Fibroblast of skin of scalp (primary cell): ENCODE measurements at regions not wholly inside any gene's neighbourhood (a gene's known extent, or its start where the extent isn't known, plus 50 kb on each side); places are given as distances from the start of the nearest gene placed in this dataset.
"Not testable (repeated sequence)": the region's sequence is repeated elsewhere in the genome, so short reads cannot be mapped to it uniquely, and the experiment has no call there.

Experiments used
- DNase-seq: peaks from one replicate; pipeline ENCODE4 v3.0.0-alpha.2; 2013

DNA sequence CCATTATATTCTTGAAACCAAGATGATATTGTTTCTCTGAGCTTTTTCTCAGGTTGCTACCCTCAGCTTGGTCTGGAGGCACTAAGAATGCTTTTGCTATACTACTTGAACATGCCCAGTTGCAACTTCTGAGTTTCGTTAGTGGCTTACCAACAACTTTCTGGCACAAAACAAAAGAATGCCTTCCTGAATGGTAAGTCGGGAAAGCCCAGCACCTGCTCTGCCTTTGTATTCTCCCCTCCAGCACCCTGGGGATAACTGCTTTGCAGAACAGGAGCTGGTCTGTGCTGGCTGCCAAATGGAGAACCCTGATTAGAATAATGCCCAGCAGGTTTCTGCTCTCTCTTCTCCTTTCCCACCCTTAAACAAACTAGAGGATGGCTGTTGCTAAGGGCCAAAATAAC is 149.3 kb downstream of the TGFB2 start:
- DNase-seq, result no peak

DNA sequence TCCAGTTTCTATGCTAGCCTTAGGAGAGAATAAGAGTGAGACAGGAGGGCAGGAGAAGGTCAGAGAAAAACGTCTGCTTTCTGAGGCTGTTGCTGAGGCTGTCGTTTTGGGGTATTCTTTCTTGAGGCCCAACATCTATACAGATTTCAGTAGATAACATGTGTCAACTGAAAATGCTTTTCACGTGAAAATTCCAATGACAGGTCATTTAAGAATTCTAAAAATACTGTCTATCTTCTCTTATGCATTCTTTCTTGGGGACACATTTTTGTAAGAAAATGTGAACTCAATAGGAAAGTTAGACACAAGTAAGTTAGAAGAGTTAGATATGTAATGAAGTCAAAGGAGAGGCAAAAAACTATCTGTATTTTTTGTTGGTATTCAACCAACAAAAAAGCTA is 150.8 kb downstream of the TGFB2 start:
- peak; percentile 62 for DNase-seq

DNA sequence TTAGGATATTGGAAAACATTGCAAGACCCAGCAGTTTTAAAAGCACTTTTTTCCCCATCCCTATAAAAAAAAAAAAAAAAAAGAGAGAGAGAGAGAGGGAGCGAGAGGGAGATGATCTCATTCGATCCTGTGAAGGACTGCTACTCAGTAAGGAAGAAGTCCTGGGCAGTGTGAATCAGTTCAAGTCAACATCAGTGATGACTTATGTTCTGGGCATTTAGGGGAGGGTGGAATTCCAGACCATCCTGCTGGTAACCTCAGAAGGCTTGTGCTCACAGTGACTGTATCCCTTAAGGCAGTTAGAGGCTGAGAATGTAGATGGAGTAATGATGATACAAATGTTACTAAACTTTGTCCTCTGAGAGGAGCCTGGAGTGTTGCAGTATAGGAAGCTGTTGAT is 151.4 kb downstream of the TGFB2 start:
- peak; percentile 100 for DNase-seq

DNA sequence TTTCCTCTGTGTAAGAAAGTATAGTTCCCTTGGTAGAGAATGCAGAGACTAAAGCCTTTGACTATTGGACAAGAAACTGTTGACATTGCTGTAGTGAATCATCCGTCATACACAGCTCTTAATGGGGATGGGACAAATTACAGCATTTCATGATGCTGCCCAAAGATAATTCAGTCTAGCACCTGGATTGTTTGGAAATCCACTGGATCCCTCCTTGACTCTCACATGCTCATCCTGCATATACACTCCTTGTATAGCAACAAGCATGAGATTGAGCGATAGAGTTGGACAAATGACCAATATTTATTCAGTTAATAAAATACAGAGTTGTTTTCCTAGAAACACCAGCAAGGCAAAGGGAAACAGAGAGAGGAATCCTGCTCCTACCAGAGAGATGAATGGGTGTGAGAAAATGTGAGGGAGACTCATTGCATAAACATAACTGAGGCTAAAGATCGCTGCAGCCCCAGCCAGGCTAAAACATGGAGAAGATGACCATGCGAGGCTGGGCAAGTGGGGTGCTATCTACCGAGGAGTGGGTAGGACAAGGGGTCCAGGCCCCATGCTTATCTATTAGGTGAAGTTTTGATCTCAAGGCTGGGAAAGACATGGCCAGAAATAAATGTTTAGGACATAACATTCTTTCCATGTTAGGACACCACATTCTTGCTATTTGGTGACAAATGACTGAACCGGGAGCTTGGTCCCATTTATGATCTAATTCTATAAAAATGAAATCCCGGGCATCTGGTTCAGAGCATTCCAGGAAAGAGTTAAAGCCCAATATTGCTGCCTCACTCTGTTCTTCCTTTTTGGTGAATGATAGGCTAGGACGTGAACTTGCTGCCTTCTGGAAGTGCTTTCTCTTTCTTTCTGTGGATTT is 153.2 kb downstream of the TGFB2 start:
- DNase-seq, result peak; percentile 92

DNA sequence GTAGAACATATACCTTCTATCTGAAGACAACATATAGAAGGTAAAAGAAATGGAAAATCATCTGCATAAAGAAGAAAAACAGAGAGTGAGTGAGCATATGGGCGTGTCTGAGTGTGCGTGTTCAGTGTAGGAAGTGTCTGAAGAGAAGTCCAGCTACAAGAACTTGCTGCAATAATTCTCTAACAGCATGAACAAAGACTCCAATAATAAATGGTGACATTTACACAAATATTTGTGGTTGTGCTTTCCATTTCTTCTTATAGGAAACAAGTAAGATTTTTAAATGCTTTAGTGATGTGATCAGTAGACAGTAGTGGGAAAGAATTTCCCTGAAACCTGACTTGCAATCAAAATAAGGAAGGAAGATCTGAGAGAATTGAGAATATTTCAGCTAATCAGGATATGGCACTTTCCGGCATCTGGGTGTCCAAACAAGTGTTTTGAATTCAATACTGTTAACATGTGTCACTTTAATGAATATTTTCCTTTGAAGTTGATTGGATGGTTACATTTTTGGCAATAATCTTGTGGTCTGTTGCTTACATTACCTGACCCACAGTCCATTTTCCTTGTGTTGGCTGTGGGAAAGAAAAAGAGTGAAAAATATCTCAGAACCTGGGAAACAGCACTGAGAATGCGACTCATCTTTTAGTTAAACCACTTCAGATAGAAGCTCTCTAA is 154.0 kb downstream of the TGFB2 start:
- DNase-seq, result peak; percentile 97

DNA sequence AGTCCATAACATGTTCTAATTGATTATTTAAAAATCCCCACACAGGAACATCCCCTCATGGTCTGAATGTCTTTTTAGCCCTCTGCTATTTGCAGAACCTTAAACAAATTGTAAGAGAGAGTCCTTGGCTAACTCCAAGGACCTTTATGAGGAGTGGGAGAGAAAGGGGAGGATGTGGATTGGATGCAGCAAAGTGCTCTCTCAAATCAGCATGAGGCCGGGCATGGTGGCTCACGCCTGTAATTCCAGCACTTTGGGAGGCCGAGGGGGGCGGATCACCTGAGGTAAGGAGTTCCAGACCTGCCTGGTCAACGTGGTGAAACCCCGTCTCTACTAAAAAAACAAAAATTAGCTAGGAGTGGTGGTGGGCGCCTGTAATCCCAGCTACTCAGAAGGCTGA is 154.8 kb downstream of the TGFB2 start:
- DNase-seq, result no peak

DNA sequence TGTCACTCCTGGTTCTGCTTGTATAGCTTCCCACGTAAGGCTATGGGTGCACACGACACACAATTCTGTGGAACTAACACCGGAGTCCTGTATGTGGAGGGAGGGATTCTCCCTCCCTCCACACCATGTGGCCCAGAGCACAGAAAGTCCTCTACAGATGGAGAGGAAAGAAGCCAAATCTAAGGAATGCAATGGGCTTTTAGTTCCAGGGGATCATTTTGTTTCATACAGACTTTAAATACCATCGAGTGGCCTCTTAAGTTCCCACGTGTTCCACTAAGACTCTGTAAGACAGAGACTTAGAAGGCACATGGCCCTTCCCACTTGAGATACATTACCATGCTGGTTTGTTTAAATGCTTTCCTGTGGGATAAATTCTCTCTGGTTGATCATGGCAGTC is 156.0 kb downstream of the TGFB2 start:
- peak; percentile 49 for DNase-seq

DNA sequence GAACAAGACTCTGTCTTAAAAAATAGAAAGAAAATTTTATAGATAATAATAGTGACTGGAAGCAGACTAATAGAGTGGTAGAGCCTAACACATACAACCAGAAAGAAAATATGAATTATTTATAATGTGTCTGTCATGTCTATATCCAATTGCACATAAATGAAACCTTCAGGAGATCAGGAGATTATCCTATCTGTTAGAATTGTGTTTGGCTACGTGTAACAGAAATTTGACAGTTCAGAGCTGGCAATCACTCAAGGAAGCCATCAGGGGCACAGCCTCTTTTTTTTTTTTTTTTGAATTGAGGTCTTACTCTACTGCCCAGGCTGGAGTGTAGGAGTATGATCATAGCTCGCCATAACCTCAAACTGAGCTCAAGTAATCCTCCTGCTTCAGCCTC is 157.2 kb downstream of the TGFB2 start:
- DNase-seq, result no peak

DNA sequence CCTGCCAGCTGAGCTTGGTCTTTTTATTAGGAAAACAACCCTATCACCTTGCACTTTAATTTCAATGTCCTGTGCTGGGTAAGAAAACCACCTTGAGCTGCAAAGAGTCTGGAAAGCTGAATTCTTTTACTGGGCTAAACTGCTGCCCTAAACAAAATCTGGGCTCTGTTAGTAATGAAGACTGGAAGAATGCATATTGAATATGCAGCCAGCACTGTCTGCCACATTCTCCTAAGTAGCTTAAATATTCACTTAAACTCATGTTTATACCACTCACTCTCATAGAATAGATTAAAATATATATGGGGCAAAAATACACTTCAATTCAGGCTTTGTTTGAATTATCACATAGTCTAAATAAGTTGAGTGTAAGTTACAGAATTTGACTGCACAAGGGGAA is 158.0 kb downstream of the TGFB2 start:
- DNase-seq, result no peak

DNA sequence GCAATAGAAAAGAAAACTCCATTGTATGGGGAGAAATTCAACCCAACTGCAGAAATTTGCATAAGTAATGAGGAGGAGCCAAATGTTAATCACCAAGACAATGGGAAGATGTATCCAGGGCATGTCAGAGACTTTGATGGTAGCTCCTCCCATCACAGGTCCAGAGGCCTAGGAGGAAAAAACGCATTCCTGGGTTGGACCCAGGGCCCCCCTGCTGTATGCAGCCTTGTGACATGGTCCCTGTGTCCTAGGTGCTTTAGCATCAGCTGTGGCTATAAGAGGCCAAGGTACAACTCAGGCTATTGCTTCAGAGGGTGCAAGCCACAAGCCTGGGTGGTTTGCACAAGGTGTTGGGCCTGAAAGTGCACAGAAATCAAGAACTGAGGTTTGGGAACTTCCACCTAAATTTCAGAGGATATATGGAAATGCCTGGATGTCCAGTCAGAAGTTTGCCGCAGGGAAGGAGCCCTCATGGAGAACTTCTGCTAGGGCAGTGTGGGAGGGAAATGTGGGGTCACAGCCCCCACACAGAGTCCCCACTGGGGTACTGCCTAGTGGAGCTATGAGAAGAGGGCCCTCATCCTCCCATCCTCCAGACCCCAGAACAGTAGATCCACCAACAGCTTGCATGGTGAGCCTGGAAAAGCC is 162.3 kb downstream of the TGFB2 start:
- no peak for DNase-seq

DNA sequence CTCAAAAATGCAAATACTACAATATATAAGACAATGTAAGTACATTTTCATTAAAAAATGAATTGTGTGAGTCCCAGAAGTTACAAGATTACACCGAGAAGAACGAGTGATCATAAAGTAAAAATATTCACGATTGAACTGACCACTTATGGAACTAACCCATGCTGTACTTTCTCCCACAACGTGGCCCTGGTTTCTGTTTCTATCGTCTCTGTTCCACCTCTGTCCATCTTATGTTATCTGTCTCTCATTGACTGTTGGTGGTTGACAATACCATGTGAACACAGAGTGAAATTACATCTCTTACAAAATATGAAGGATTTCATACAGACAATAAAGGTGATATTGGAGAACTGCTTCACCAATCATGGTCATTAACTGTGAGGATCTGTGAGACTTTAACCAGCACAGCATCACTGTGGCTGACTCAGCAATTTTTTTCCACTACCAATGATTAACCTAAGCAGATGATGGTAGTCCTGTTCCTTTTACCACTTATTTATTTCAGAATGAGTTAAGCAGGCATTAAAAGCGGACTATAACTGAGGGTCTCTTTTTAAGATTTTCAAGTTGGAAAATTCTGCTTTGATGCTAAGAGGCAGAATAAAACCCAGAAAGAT is 165.1 kb downstream of the TGFB2 start:
- DNase-seq, result no peak

DNA sequence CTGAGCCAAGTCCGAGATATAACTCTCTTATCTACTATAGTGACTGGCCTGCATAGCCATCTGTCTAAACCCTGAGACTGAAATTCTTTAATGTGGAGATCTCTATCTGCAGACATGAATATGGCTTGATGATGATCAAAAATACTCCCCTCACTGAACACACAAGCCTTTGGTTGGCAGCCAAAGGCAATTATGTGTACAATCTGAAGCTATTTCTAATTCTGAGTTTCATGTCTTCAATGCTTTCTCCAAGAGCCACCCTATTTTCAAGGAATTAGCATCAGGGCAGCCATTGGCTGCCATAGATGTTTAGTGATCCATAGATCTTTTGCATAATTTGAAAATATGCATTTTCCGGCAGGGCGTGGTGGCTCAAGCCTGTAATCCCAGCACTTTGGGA is 168.2 kb downstream of the TGFB2 start:
- DNase-seq, result no peak

DNA sequence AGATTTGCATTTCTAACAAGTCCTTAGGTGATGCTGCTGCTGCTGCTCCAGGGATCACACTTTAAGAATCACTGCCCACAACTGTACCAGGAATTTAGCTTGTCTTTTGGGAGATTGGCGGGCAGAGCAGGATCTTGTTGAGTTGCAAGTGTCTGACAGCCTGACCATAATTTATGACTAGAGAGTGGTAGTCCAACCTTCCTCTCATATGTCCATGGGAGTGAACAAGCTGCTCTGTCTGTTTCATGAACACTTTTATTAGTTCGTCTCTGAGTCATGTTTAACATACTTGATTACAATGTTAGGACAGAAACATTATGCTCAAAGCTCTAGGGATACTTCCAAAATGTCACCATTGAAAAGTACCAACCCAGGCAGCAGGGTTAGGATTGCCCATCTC is 169.6 kb downstream of the TGFB2 start:
- DNase-seq, result no peak

DNA sequence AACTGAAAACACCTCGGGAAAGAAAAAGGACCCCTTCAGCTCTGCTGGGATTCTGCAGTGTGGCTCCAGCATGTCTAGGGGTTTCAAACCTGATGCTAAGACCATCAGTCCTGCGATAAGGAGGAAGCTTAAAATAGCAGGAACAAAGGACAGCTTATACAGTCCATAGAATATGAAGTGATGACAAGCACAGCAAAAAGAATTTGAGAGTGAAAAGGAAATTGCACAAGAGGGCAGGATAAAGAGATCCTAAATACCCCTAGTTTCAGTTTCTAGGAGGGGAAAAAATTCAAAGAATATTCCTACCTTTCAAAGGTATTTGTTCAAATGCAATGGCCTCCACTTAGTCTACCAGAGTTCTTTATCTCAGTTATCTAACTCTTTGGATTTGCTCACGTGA is 171.4 kb downstream of the TGFB2 start:
- DNase-seq, result no peak

DNA sequence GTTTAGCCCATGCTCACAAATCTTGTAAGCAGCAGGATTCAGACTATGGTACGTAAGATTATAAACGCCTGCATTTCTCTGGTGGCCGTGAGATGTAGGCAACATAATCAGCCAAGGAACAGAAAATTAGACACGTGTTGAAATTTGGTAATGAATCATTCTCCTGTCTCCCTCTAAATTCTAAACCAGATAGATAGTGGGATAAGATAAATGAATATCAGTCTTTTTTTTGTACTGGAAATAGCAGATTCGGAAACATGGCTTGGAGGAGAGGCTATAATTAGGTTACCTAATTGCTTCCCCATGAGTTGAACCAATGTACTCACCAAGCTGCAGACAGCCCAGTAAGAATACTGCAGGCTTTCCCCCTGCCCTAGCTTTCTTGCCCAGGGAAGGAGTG is 172.3 kb downstream of the TGFB2 start:
- no peak for DNase-seq

DNA sequence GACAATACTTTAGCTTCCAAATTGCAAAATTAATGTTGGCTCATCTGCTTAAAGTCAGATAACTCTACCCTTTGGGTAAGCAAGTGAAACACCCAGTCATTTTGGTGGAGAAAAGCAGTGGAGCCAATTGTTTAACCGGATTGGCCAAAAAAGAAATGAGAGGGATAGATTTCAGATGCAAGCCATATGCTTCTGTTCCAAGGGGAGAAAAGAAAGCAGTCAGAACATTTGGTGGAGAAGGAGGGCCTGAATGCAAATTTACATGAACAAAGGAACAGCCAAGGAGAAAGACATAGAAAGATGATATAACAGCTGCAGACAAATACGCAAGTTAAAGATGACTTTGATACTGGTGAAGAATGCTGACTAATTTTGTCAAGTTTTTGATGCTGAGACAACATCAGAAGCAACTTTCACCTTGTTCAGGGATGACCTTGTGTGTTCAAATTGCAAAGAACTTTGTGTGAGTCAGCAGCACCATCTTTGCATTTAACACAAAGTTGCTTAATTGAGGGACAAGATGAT is 173.1 kb downstream of the TGFB2 start:
- DNase-seq, result no peak

DNA sequence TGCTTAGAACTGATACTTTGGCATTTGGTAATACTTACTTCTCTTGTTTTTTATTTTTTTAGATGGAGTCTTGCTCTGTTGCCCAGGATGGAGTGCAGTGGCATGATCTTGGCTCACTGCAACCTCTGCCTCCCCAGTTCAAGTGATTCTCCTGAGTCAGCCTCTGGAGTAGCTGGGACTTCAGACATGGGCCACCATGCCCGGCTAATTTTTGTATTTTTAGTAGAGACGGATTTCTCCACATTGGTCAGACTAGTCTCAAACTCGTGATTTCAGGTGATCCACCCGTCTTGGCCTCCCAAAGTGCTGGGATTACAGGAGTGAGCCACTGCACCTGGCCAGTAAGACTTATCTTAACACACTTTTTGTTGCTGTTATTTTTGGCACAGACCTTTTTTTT is 175.5 kb downstream of the TGFB2 start:
- DNase-seq, result not testable (repeated sequence)

DNA sequence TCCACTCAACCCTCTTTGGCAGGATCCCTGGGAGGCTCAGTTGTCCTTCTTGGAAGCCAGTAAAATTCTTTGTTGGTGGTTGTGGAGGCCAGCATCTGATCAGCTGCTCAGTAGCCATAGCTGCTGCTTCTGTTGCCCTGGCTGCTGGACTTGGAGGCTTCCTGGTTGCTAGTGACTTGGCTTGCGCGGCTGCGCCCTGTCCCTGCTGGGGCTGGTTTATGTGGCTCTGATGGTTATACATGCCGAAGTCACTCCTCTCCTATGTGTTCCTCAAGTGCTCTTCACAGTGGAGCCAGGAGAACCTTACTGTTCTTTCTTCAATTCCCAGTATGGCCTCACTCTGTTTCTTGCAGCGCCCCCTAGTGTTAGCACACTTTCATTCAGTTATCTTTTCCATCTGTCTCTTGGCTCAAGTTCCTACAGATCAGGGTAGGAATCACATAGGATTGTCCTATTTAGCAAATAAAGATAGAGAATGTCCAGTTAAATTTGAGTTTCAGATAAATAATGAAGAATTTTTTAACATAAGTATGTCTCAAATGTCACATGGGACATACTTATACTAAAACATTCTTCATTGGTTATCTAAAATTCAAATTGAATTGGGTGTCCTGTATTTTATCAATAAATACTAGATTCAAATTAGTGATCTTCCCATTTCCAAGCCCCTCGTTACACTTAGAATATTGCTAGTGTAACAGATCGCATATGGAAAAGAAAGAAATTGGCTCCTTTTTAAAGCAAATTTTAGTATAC is 176.5 kb downstream of the TGFB2 start:
- DNase-seq, result peak; percentile 65

DNA sequence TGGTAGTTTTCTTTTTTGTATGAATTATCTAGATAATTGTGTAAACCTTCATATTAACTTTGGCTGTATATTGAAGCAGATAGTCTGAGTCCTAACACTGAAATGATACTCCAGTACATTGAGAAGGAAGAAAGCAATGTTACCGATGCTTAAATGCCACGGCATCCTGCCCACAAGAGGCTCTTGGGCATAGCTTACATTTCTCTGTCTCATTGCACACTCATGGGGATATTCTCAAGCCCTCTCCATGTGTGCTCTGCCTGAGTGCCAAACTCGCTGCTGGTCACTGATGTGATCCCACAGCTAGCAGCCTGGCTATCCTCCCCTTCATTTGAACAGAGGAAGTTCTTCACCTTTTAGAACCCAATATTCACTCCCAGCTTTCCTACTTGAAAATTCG is 179.4 kb downstream of the TGFB2 start:
- peak; percentile 64 for DNase-seq

DNA sequence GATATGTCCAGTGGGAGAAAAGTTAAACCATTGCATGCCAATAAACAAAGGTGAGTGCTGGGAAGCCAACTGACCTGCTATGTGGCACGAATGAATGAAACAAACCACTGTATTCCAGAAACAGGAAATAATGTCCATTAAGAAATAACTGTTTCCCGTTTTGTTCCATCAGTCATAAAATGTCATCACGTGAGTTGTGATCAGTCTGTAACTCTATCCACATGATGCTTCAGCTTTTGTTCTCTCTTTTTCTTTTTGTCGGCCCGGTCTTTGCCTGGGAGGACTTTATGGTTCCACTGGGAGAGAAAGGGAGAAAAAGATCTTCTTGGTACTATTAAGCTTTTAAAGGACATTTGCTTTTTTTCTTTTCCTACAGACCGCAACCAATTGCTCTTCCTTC is 179.9 kb downstream of the TGFB2 start:
- no peak for DNase-seq

DNA sequence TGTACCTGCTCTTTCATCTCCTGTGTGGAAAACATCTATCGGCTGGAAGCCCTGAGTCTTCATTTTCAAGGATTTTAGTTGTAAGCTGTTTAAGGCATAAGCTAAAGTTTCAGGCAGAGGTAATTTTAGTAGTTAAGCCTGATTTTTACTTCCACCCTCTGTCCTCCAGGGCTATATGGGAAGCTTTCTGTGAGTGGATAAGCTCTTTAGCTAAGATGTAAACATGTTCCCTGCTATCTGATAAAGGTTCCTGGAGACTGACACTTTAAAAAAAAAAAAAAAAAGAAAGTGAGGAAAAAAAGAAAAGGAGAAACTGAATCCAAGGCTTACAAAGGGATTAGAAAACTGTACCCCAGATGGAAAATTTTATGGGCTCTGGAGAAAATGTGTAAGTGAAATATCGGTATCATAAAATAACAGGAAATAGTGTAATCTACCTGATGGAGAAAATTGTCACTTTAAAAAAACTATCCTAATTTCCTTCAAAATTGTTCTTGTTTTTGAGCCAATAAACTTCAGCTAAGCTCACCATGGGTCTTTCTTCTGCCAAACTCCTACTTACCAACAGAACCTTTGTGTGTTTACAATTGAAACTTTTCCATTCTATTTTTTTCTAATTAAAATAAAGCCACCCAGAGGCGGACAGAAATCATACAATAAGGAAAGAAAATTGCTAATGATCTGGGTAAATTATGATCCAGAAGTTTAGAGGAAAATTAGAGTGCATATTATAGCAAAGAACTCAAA is 180.5 kb downstream of the TGFB2 start:
- DNase-seq, result no peak

DNA sequence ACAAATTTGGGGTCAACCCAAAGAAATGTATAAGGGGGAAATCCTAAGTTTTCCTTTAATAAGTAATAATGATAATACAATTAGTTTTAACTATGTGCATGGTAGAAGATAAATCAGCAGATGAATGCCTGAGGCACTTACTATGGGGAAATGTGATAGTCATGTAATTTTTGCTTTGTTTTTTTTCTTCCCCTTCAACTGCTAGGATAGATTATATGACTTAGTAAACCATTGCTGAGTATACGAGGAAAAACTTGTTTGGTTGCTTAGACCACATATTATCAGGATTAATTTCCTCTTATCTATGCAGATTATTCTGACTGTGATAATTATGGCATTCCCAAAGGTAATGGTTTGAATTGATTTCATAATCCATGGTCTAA is 181.1 kb downstream of the TGFB2 start:
- DNase-seq, result no peak
